IPS-NIHi7 (cell line): ENCODE measurements at regions not wholly inside any gene's neighbourhood (a gene's known extent, or its start where the extent isn't known, plus 50 kb on each side); places are given as distances from the start of the nearest gene placed in this dataset.
A peak's percentile ranks its signal among the peaks of the same experiment; 100 is the strongest.

Experiments
- DNase-seq: peaks from one replicate; pipeline ENCODE4 v3.0.0; 2012; ENCODE audit warnings: mixed read lengths; ENCODE audit errors: extremely low spot score

- DNase-seq: no peak
Observed at GRCh38 chr2:139162957-139163356, 382.8 kb upstream of the NXPH2 start.

DNA sequence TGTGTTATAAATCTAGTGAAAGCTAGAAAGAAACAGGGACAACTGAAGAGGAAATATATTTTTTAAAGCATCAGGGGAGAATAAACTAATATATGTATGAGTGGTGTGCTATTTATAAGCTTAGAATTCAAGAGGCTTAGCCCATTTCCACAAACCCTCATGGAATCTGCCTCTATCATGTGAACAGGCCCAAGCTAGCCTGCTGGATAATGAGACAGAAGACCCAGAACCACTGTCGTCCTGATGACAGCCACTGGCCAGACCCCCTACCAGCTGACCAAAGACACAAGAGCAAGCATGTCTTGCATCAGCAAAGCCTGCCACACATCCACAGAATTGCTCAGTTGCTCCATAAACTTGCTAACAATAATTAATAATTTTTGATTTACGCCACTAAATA lies 382.3 kb upstream of the NXPH2 start:
- DNase-seq: no peak

GRCh38 chr2:139160836-139161235 lies 380.6 kb upstream of the NXPH2 start:
- no peak for DNase-seq

DNA sequence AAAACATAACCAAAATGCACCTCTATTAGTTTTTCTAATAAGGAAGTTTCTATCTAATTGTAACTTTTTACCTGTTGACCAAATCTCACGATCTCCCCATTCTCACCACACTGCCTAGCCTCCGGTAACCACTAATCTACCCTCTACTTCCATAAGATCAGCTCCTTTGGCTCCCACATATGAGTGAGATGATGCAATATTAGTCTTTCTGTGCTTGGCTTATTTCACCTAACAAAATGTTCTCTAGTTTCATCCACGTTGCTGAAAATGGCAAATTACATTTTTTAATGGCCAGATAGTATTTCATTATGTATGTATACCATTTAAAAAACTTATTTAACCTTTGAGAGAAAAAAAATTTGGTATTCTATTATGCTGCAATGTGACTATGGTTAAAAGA lies 379.0 kb upstream of the NXPH2 start:
- DNase-seq: no peak

DNA sequence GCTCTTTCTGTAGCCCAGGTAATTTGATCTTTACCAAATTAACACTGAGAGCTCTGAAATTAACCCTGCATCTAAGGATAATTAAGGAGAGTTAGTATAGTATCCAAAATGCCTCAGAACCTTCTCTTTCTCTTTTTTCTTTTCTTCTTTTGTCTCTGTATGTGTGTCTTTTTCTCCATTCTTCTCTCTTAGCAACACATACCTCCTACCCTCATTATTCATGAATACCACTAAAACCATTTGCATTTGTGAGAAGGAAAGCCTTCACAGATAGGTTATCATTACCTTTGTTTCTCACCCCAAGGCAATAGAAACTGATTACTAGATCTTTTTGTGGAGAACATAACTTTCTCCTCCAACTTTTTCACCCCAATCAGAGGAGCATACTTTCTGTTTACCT lies 376.5 kb upstream of the NXPH2 start:
- DNase-seq: no peak

DNA sequence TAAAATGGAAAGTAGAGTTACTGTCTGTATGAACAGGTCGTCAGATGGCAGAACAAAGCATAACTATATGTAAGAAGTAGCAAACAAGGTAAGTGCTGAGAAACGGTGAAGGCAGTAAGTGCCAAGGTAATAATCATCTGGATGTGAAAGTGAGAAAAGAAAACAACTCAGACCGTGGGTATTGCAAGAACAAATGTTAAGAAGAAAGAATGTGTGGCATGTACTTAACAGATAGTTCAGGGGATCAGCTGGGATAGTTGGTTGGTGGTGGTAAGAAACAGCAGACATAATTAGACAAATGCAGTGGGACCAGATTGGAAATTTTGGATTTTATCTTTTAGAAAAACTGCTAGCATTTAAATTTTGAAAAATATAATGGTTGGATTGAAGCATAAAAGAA lies 375.8 kb upstream of the NXPH2 start:
- no peak for DNase-seq

DNA sequence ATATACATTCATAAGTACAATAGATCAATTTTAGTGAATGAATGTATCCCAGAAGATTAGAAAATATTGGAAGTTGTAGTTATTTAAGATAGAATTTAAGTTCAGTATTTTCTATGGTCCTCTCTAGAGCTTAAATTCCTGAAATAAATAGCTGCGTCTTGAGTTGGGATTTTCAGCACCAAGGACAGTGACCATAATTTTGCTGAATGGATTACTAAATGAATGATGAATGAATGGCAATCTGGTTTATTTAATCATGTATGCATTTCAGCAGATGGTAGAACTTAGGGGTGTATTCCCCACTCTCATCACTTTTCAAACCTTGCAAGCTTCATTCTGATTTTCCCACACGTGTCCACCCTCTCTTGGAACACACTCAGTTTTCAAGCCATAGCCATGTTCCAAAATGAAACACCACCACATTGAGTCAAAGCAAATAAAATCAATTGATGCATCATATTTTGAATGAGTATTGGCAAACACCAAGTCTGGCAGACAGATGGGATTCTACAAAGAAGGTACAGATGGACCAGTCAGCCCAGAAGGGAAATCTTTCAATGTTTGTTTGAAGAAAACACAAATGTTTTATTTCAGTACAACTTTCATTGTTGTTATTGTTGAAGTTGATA lies 362.2 kb upstream of the NXPH2 start:
- peak; percentile 18 for DNase-seq

- no peak for DNase-seq
Observed at GRCh38 chr2:139124271-139124670, 344.1 kb upstream of the NXPH2 start.

GRCh38 chr2:139123795-139124194 lies 343.6 kb upstream of the NXPH2 start:
- DNase-seq: no peak

DNA sequence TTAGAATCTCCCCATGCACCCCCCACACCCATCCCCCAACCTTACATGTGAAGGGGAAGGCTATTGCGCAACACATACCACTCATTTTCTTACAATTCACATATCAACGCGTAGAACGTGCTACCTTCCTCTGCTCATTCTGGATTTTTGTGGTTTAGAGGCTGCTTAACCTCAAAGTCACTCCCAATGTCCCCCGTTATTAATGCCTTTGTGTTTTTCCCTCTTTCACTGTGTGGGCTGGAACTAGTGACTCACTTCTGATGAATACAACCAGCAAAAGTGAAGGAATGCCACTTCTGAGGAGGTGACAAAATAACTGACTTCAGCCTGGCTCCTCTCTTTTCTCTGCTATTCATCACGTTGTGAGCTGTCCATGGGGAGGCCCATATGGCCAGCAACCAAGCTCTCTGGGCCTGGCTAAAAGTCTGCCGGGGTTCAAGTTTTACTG lies 342.5 kb upstream of the NXPH2 start:
- peak; percentile 26 for DNase-seq

DNA sequence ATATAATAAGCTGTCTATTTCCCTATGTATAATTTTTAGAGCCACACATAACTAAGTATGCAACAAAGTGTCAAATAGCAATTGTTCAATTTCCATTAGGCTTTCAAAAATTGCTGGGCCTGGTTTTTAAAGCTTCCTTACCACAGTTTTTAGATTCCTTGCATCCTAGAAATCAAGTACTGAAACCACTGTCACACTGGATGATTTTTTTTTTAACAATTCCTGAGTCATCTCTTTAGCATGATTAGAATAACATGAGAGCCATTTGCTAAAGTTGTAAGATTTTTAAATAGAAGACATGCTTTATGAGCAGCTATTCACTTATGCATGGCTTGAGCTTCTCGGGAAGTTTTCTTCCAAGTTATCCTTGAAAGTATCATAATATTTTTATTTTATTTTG lies 319.5 kb upstream of the NXPH2 start:
- DNase-seq: no peak

GRCh38 chr2:139098961-139099360 lies 318.8 kb upstream of the NXPH2 start:
- no peak for DNase-seq

GRCh38 chr2:139083121-139083520 lies 302.9 kb upstream of the NXPH2 start:
- no peak for DNase-seq

DNA sequence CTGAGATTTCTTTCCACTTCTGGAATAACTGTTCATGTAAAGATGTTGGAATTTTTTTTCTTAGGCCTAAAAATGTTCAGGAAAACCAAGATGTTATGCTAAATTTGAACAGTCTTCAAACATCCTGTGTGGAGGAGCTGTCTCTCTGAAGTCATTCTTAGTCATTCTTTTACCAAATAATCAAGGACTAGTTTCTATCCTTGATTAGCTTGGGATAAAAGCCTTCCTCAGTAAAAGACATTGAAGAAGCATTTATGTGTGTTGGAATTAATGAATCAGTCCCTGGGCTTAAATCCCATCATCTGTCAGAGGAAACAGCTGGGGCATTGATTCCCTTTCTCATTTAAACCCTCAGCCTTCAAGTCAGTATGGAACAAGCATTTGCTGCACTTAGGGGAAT lies 300.1 kb upstream of the NXPH2 start:
- DNase-seq: no peak

DNA sequence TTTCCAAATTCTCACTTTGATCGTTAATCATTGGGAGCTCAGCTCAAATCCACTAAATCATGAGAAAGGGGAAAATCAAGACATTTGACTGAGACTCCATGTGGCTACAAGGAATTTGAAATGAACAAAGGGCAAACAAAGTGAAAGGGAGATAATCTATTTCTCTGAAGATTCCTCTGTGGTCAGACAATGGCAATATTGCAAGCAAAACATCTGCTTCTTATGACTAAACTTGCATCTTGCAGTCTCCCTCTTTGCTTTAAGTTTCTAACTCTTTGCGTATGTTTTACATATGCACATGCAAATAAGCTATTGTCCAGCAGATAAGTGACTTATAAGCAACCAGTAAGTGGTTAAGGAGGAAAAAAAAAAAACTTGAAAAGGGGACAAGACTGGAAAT lies 299.1 kb upstream of the NXPH2 start:
- no peak for DNase-seq

DNA sequence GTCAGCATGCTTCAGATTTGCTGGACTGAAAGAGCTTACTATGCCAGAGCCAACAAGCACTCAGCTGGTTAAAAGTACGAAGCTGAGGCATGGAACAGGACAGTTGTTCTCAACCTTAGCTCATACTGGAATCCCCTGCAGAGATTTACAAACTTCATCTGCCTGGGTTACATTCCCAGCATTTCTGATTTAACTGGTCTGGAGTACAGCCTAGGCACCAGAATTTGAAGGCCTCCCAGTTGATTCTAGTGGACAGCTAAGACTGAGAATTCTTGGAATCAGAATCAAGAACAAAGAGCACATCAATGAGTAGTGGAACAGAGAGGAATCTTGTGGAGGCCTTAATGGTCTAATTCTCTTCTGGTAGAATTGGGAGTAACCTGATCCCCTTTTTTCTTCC lies 298.2 kb upstream of the NXPH2 start:
- no peak for DNase-seq

DNA sequence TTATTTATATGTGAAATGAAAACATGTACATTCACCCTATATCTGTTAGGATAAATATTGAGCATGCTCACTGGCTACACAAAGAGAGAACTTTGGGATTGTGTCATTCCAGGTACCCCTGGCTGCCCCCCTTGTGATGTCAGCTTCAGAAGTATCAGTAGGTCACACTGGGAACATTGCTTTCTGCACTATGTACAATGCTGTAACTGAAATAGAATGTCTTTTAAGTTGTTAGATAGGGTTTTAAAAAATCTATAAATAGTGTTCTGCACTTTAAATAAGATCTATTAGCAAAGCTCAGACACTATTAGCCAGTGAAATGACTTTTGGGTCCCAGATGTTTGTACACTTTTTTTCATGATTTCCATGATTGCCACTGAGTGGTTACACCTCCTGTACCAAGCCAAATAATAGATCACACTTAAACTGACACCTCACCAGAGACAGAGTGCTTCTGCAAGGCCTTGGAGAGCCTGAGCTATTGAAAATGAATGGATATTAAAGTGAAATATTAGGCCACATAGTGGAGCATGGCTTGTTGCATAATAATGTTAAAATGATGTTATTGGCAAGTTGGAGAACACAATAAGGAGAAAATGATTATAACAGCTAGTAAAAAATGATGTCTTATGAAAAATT lies 297.0 kb upstream of the NXPH2 start:
- DNase-seq: no peak

DNA sequence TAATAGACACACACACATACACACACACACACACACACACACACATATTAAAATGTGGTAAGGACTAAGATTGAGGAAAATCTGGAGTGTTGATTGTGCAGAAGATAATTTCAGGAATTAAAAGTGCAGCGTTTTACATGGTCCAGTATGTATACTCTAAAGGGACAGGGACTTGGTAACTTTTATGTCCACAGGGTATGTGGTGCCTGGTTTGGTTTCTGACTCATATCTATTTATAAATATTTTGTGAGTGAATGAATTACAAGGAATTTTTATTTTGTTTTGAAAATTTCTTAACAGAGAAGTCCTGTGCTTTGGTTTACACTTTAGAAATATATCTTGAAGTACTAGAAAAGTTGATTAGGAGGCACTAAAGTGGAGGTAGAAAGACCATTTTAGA lies 287.7 kb upstream of the NXPH2 start:
- DNase-seq: no peak

GRCh38 chr2:139067072-139067471 lies 286.9 kb upstream of the NXPH2 start:
- no peak for DNase-seq

GRCh38 chr2:139064159-139064558 lies 284.0 kb upstream of the NXPH2 start:
- no peak for DNase-seq

DNA sequence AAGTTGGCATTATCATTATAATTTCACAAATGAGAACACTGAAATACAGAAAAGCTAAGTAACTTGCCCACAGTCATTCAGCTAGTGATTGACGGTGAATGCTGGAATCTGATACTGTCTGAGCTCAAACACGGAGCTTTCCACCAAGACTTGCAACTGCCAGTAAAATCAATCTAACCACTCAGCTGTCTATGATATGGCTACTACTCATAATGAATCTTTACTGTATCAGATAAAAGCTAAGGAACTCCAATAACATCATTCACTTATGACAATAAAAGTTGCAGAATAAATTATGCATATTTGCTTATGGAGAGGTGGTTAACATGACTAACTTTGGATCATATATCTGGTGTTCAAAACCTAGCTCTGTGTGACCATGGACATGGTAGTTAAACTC lies 279.4 kb upstream of the NXPH2 start:
- DNase-seq: no peak

DNA sequence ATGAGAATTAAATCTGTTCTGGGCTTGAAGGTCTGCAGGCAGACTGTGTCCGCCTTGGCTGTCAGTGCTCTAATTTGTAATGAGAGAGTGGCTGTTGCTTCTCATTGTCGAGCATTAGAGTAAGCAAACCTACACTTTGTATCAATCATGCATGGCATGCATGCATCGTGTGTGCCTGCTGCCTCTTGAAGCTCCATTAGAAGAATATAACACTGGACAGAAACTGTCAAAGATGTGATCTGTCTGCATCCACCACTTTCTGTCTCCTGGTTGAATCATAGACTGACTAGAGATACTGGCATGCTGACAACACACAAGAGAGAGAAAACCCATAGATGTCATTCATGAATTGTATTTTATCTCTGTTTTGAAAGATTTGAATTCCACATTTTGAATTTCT lies 275.0 kb upstream of the NXPH2 start:
- no peak for DNase-seq

- DNase-seq: no peak
Observed at GRCh38 chr2:139048017-139048416, 267.8 kb upstream of the NXPH2 start.

- DNase-seq: peak; percentile 43
Observed at GRCh38 chr2:139045524-139045923, 265.3 kb upstream of the NXPH2 start.
